ENCODE measurements at regions not wholly inside any gene's neighbourhood (a gene's known extent, or its start where the extent isn't known, plus 50 kb on each side); places are given as distances from the start of the nearest gene placed in this dataset.

DNA sequence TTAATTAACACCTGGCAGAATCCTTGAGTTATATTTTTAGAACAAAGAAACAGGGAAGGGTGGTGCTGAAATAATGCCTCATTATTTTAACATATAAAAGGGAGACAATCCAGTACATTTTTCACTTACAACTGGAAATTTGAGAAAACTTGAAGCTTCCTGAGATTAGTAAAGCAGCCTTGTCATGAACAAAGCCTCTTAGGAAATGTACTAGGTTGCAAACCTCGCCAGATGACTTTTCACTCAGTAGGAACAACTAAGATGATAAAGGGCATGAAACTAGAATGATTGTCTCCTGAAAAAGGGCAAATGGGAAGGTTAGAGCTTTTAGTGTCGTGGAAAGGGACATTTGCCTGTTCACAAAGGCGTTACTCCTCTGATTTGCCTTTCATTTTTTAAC is 289.6 kb downstream of the ETS1 start:
- no peak for DNase-seq

DNA sequence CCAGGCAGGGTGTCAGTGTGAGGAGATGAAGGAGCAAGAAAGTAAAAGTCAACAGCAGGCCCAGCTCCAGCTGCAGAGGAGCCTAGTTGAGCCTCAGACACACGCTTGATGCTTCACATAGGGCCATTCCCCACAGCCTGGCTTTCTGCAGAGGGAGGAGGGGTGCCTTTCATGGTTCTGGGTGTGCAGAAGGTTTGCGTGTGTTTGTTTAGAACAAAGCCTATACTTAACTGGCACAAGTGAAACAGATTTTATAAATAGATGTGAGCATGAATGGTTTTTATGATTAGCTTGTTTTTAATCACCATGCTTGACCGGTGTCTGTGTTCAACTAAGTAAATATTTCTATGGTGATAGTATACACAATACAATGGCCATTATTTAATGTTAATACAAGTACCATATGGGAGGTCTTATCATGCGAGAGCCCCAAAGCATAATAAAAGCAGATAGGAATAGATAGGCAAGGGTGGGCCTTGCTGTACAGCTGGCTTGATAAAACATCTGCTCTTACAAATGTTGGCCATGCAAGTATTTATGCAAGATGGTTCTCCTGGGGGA is 290.2 kb downstream of the ETS1 start:
- DNase-seq = no peak

DNA sequence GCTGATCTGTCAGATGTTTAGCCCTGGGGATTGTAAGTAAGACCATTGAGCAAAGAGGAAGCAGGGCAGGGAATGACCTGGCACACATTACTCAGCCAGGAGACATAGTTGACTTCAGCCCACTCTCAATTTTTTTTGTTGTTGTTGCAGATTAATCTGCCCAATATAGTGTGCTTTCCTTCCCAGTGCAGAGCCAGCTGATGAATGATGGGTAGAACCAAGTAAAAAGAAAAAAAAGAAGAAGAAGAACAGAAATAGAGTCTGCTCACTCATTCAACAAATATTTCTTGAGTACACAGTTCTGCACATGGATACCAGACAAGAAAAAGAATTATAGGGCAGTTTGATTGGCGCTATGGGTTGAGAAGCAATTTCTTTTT is 292.7 kb downstream of the ETS1 start:
- no peak for DNase-seq

- no peak for DNase-seq
Measured at GRCh38 chr11:128294001-128294670, 293.2 kb downstream of the ETS1 start.

DNA sequence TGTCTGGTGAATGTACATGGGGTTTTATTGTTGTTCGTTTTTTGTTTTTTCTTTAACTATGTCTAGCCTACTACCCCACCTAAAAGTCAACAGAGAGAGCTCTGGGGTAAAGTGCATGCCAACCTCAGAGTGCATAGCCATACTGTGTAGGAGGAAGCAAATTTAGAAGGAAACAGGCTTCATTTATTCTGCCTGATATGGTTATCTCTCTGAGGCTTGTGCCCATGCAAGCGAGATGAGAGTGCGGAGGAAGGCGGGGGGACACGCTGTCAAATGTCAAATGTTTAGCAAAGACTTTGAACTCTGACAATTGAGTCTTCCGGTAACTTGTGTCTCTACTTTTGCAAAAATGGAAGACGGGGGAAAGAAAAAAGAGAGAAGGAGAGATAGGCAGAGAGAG is 295.5 kb downstream of the ETS1 start:
- peak; percentile 76 for DNase-seq

- no peak for DNase-seq
Measured at GRCh38 chr11:128291007-128291406, 296.4 kb downstream of the ETS1 start.

GRCh38 chr11:128290106-128290840 is 297.1 kb downstream of the ETS1 start:
- DNase-seq = peak; percentile 90

DNA sequence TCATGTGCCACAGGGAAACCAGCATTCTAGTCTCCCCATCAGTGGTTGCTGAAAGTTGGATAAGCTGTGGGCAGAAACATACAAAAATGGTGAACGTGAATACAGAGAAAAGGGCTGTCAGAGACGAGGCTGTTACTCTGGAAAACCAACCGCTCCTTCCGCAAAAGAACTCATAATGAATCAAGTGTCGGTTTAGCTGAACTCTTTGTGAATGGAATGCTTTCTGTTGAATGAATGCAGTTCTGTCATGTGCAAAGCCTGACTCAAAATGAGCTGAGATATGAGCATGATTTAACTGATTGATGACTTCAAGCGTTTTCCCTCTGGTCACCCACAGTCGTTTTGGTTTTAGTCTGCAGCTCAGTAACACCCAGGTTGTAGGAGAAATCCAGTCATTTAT is 298.3 kb downstream of the ETS1 start:
- no peak for DNase-seq

- DNase-seq = no peak
Measured at GRCh38 chr11:128288368-128288767, 299.0 kb downstream of the ETS1 start.

- peak; percentile 34 for DNase-seq
Measured at GRCh38 chr11:128285321-128285720, 302.0 kb downstream of the ETS1 start.

DNA sequence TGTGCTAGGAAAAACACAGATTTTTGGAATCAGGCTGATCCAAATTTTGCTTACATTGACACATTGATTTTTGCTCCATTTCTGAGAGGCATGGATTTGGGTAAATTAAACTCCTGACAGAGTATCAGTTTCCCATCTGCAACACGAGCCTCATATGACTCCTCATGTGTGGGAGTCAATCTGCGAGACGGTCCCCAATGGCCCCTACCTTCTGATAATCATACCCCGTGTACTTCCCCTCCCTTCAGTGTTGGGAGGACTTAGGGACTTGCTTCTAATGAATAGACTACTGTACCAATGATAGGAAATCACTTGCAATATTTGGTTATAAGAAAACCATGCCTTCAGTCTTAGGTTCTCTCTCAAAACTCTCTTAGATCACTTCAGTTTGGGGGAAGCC is 302.7 kb downstream of the ETS1 start:
- DNase-seq = no peak

- no peak for DNase-seq
Measured at GRCh38 chr11:128283451-128283850, 303.9 kb downstream of the ETS1 start.

DNA sequence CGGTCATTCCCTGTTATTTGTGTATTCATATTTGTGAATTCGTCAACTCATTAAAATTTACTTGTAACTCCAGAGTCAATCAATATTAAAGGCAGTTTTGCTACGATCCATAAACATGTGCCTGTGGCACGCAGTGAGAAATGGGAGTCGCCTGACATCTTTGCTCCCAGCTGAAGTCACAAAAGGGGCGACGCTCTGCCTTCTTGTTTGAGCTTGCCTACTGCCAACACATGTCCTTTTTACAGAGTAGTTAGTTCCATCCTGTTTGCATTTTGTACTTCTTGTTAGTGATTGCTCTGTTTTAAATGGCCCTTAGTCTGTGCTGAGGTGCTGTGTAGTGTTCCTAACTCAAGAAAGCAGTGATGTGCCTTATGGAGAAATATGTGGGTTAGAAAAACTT is 305.3 kb downstream of the ETS1 start:
- DNase-seq = no peak

DNA sequence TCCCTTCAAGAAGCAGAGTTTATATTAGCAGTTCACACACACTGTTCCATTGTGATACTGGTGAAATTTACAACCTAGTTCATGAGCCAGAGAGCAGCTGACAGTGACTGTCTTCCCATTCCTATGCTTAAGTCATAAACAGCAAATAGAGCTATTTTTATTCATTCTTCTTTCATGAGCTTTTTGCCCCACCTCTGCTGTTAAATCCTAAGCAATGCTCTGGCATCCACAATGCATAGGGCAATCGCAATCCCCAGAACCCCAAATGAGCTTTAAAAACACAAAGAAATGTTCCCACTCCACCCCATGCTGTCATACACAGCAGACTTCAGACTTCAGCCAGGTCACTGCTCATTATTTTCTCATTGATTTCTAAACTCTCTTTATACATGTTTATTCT is 307.5 kb downstream of the ETS1 start:
- DNase-seq = no peak

- DNase-seq = peak; percentile 31
Measured at GRCh38 chr11:128273736-128274135, 313.6 kb downstream of the ETS1 start.

GRCh38 chr11:128271401-128271800 is 316.0 kb downstream of the ETS1 start:
- DNase-seq = no peak

DNA sequence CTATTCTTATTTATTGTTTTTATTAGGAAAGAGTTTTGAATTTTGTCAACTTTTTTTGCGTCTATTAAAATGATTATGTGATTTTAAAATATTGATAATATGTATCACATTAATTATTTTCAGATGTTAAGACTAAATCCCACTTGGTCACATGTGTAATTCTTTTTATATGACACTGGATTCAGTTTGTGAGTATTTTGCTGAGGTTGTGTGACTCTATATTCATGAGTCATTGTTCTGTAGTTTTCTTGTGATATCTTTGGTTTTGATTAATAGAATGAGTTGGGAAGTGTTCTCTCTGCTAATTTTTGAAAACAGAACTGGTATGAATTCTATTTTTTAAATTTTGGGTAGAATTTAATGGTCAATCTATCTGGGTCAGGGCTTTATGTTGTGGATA is 317.9 kb downstream of the ETS1 start:
- no peak for DNase-seq

DNA sequence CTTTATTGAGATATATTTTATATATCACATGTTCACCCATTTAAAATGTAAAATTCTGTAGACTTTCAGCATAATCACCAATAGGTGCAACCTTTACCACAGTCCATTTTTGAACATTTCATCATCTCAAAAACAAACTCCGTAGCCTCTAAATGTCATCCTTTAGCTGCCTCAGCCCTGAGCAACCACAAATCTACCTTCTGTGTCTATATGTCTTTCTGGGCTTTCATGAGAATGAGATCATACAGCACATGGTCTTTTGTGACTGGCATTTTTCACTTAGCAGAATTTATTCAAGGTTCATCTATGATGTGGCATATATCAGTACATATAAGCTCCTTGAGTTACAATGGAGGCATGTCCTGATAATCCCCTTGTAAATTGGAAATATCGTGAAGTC is 320.5 kb downstream of the ETS1 start:
- DNase-seq = no peak

DNA sequence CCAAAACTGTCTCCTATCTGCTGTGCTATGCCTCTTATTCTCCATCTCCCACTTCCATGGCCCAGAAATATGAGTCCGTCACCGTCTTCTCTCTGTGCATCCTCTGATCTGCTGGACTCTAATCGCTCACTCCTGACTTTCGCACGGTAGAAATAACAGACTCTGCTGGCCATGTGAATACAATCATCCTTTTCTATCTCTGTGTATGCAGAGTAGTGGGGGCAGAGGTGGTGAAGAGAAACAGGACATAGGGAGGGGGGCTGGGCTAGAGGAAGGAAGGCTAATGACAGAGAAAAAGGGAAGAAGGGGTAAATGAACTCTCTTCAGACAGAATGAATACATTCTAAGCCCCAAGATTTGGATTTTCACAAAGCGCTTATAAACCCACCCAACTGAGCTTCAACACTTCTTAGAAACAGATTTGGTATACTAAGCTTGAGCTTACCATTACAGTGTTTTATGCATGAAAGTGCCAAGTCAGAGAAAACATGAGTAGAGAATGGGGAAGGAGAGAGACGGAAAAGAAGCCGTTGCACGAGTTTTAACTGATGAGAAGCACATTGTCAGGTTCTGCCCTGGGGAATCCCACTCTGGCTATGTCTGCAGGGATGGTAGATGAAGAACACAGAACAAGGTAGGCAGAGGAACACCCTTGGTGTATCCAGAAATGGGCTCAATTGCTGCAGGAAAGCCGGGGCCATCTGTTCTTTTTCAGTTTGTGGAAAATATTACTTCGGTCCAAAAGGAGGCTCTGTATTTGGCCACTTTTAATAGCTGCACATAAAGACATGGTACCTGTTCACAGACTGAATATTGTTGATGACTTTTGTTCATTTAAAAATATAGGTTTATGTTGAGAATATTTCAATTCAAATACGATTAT is 324.7 kb downstream of the ETS1 start:
- DNase-seq = no peak

GRCh38 chr11:128261011-128261421 is 326.3 kb downstream of the ETS1 start:
- no peak for DNase-seq

GRCh38 chr11:128260398-128260797 is 327.0 kb downstream of the ETS1 start:
- no peak for DNase-seq

DNA sequence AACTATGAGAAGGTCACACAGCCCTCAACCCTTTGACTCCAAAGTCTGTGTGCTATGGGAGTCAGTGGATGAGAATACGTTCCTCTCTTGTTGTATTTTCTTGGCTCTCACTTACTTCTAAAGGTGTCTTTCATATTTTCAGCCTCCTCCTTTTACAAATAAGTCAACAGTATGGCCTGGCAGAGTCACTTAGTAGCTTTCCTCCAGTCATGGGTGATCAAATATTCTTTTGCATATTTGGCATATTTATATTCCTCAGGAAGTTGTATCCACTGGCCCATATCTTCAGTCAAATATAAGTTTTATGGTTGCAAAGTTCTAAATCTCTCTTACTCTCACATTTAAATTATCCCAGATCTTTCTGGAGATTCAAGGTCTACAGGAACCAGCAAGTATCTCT is 327.5 kb downstream of the ETS1 start:
- DNase-seq = no peak

- no peak for DNase-seq
Measured at GRCh38 chr11:128254941-128255340, 332.4 kb downstream of the ETS1 start.

- DNase-seq = no peak
Measured at GRCh38 chr11:128251140-128251539, 336.2 kb downstream of the ETS1 start.

Data from hematopoietic multipotent progenitor cell treated with erythropoietin and hydrocortisone succinate and interleukin-3 and kit ligand, for 6 days (in vitro differentiated cells).